ENCODE measurements at regions not wholly inside any gene's neighbourhood (a gene's known extent, or its start where the extent isn't known, plus 50 kb on each side); places are given as distances from the start of the nearest gene placed in this dataset.

- peak; percentile 36 for TF ChIP-seq CTCF (IDR thresholded peaks at IDR 0.05; ENCODE audit: low read depth, low read length, missing input control)
- peak; percentile 67 to 77 for TF ChIP-seq RAD21 (IDR thresholded peaks at IDR 0.05)
- TF ChIP-seq FOXA1 (IDR thresholded peaks at IDR 0.05): no peak
- TF ChIP-seq YY1 (IDR thresholded peaks at IDR 0.05): no peak
- TF ChIP-seq GABPA (IDR thresholded peaks at IDR 0.05 in 1 of 2, conservative IDR thresholded peaks at IDR 0.05 in 1 of 2): no peak
Measured at GRCh38 chrX:53831662-53832635, 145.4 kb upstream of the HUWE1 start.
